ENCODE measurements at regions not wholly inside any gene's neighbourhood (a gene's known extent, or its start where the extent isn't known, plus 50 kb on each side); places are given as distances from the start of the nearest gene placed in this dataset.

GRCh38 chr18:26696308-26696707, 148.0 kb upstream of the KCTD1 start:
- TF ChIP-seq CTCF (conservative IDR thresholded peaks at IDR 0.05 in 1 of 2, IDR thresholded peaks at IDR 0.05 in 1 of 2; ENCODE audit: low read depth in 1 of 2, low read length in 2 of 2) (no peak), EZH2 (IDR thresholded peaks at IDR 0.05; ENCODE audit: low read length, missing control alignments) (no peak)

All from fibroblast of lung (primary cell).